ENCODE measurements at regions not wholly inside any gene's neighbourhood (a gene's known extent, or its start where the extent isn't known, plus 50 kb on each side); places are given as distances from the start of the nearest gene placed in this dataset.

- TF ChIP-seq CTCF (IDR thresholded peaks at IDR 0.05), result no peak
- no peak for TF ChIP-seq EZH2 (IDR thresholded peaks at IDR 0.05; ENCODE audit: borderline replicate concordance, insufficient read depth, low read depth, low read length, poor library complexity, severe bottlenecking)
These were observed 466.3 kb upstream of the HS3ST1 start for GRCh38 chr4:11894977-11895376.

Measured in B cell (primary cell).